A673 (cell line): ENCODE measurements at regions not wholly inside any gene's neighbourhood (a gene's known extent, or its start where the extent isn't known, plus 50 kb on each side); places are given as distances from the start of the nearest gene placed in this dataset.

Experiments used
- BruUV-seq: library from RNA; stranded (reverse); fragments of 400-500 nt; replicated peaks from 2 replicates; lab custom pipeline; 2021; lab: Mats Ljungman, UMichigan
- CTCF ChIA-PET: fragments of 300-600 bp; sonication (Branson Sonifier 250); formaldehyde crosslinking; loops from one replicate; lab custom pipeline; 2022; ENCODE audit warnings: antibody characterized with exemption; lab: Charles Lee
- POLR2A ChIA-PET: fragments of 300-600 bp; sonication (Branson Sonifier 250); formaldehyde crosslinking; loops from one replicate; lab custom pipeline; 2022; ENCODE audit warnings: antibody characterized with exemption; ENCODE audit not compliant: low non-redundant PET; lab: Charles Lee
- DNase-seq: peaks from one replicate; pipeline ENCODE4 v3.0.0-alpha.2; 2015; ENCODE audit warnings: low spot score
- H3K27ac ChIP-seq: fragments of 200-600 bp; sonication (generic); 2 replicates; pipeline ENCODE4 v1.5.1; 2016; ENCODE audit warnings: mixed run types, low read depth, mild to moderate bottlenecking, mixed read lengths, antibody characterized with exemption, low read length; ENCODE audit not compliant: poor library complexity, severe bottlenecking
- H3K27me3 ChIP-seq: fragments of 200-600 bp; sonication (generic); replicated peaks from 2 replicates; pipeline ENCODE4 v1.6.1; 2017; ENCODE audit warnings: mixed run types, low read depth, mild to moderate bottlenecking, mixed read lengths, antibody characterized with exemption, low read length; ENCODE audit not compliant: insufficient read depth, poor library complexity
- H3K36me3 ChIP-seq: fragments of 200-600 bp; sonication (generic); 2 replicates; pipeline ENCODE4 v1.6.1; 2016; ENCODE audit warnings: mixed run types, mild to moderate bottlenecking, mixed read lengths, antibody characterized with exemption, low read length; ENCODE audit not compliant: insufficient read depth, poor library complexity, severe bottlenecking
- H3K4me1 ChIP-seq: fragments of 200-600 bp; sonication (generic); 2 replicates; pipeline ENCODE4 v1.6.1; 2017; ENCODE audit warnings: mixed run types, mild to moderate bottlenecking, mixed read lengths, antibody characterized with exemption, low read length; ENCODE audit not compliant: insufficient read depth, poor library complexity, severe bottlenecking
- H3K4me3 ChIP-seq: fragments of 200-600 bp; sonication (generic); 2 replicates; pipeline ENCODE4 v1.5.1; 2016; ENCODE audit warnings: low read depth, mixed run types, mild to moderate bottlenecking, mixed read lengths, low read length; ENCODE audit not compliant: poor library complexity, severe bottlenecking
- H3K9me3 ChIP-seq: fragments of 200-600 bp; sonication (generic); 2 replicates; pipeline ENCODE4 v1.6.1; 2016; ENCODE audit warnings: mixed run types, low read depth, mild to moderate bottlenecking, mixed read lengths, antibody characterized with exemption, low read length; ENCODE audit not compliant: poor library complexity, severe bottlenecking
- CTCF ChIP-seq: fragments of 300-800, 200-600 bp; sonication (generic); conservative IDR thresholded peaks from 2 replicates; pipeline ENCODE4 v1.5.1; 2017; ENCODE audit warnings: low read depth, mild to moderate bottlenecking, antibody characterized with exemption, low read length, moderate library complexity, mixed read lengths
- EZH2 ChIP-seq: fragments of 200-600 bp; sonication (generic); IDR thresholded peaks from 2 replicates; pipeline ENCODE4 v1.6.1; 2017; ENCODE audit warnings: borderline replicate concordance, low read depth, mild to moderate bottlenecking, mixed read lengths, antibody characterized with exemption, low read length; ENCODE audit not compliant: poor library complexity, severe bottlenecking
- intact Hi-C: fragments of 100-400 bp; cut with micrococcal nuclease; formaldehyde crosslinking; loops from one replicate; pipeline ENCODE4 v1.10.0; 2022; ENCODE audit not compliant: unreplicated experiment

GRCh38 chr4:151842430-151843079 is 81.7 kb upstream of the GATB start:
- TF ChIP-seq EZH2 (no peak), CTCF (no peak)
- POLR2A ChIA-PET = no interaction called here
- no TSS peak for BruUV-seq

GRCh38 chr4:151841107-151841506 is 80.3 kb upstream of the GATB start:
- H3K36me3 ChIP-seq = no peaks in the 10 kb centered on the region
- POLR2A ChIA-PET = no interaction called here
- BruUV-seq = no TSS peak

More at GRCh38 chr4:151842430-151843079, 81.7 kb upstream of the GATB start:
- no peak overlapping the region for H3K27ac ChIP-seq
- H3K9me3 ChIP-seq = no peaks in the 10 kb centered on the region
- intact Hi-C loops = no loop called here
- no peak for DNase-seq
- H3K27me3 ChIP-seq = no peaks in the 10 kb centered on the region
- H3K4me3 ChIP-seq = no peak overlapping the region
- CTCF ChIA-PET = interaction anchor here (0.5 kb wide), 1 partner anchor 41 kb away, joined by 3 read pairs; no protein-coding TSS in a partner anchor
- H3K4me1 ChIP-seq = no peaks in the 10 kb centered on the region
- no peaks in the 10 kb centered on the region for H3K36me3 ChIP-seq

GRCh38 chr4:151835467-151835866 is 74.7 kb upstream of the GATB start:
- no peaks in the 10 kb centered on the region for H3K27me3 ChIP-seq
- ChIA-PET CTCF (interaction anchor here (0.6 kb wide), 1 partner anchor 853 kb away, joined by 6 read pairs; no protein-coding TSS in a partner anchor), POLR2A (no interaction called here)
- peaks cover 15% of the 10 kb centered on the region for H3K4me1 ChIP-seq
- no TSS peak for BruUV-seq
- intact Hi-C loops = no loop called here
- H3K36me3 ChIP-seq = no peaks in the 10 kb centered on the region
- no peaks in the 10 kb centered on the region for H3K9me3 ChIP-seq
- no peak for DNase-seq
- no peak overlapping the region for H3K4me3 ChIP-seq
- TF ChIP-seq EZH2 (no peak), CTCF (no peak)
- no peak overlapping the region for H3K27ac ChIP-seq

More at GRCh38 chr4:151841107-151841506, 80.3 kb upstream of the GATB start:
- no peak for DNase-seq
- Histone ChIP-seq H3K4me1 (no peaks in the 10 kb centered on the region), H3K27me3 (no peaks in the 10 kb centered on the region), H3K9me3 (no peaks in the 10 kb centered on the region), H3K4me3 (no peak overlapping the region), H3K27ac (no peak overlapping the region)
- intact Hi-C loops = no loop called here
- no peak for TF ChIP-seq EZH2
- no peak for TF ChIP-seq CTCF
- CTCF ChIA-PET = no interaction called here
